Colon (tissue), 2 donors: ENCODE measurements at regions not wholly inside any gene's neighbourhood (a gene's known extent, or its start where the extent isn't known, plus 50 kb on each side); places are given as distances from the start of the nearest gene placed in this dataset.

Source experiments
- FAIRE-seq: peaks from 2 replicates; lab custom pipeline; 2012; peaks lifted over from hg19 to GRCh38; lab: Jason Lieb, UNC
- donor health status: control.
- donor health status: control.

DNA sequence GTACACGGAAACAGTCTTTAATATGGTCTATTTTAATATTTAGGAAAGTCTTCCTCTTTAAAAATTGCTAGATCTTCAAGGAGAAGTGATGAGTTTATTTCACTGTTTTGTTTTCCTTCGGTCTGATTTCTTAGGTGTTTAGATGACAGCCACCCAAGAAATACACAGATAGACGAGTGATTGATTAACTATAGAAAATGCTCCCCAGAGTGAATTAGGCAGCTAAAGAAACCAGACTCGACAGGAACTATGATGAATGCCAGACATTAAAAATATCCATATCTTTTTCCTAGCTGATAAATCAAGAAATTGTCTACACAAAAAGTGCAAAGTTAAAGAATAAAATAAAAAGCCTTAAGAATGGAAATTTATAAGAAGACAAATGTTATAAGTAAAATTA, 888.7 kb upstream of the CNTNAP5 start:
- FAIRE-seq: no peak

DNA sequence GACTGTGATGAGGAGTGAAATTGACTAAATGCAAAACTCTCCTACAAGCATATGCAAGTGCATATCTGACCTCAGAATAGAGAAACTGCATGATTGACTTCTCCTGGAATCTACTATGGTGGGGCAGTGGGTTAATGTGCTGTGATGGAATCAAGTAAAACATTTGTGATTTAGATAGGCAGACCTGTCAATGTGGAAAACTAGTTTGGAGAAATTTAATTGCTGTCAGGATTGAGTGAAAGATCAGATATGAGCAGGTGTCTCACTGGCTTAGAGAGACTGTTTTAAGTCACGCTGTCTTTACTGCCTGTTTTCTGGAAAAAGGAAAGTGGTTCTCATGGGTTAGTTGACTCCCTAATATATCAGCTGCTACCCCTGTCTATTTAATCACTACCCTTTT, 881.0 kb upstream of the CNTNAP5 start:
- FAIRE-seq: no peak

DNA sequence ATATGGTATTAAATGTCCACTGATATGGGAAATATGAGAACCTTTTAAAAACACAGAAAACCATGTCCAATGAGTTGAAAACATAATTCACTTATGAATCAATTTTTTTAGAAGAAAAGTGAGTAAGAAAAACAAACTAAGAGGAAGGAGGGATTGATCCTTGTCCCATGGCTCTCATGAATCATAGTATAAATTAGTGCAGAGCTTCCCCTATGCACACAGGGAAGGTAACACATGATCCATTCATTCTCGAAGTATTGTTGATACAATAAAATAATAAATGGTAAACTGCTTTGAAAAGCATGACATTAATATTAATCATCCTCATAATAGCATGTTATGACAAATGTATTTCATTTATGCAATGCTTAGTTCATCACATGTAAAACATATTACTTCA, 872.0 kb upstream of the CNTNAP5 start:
- no peak for FAIRE-seq

DNA sequence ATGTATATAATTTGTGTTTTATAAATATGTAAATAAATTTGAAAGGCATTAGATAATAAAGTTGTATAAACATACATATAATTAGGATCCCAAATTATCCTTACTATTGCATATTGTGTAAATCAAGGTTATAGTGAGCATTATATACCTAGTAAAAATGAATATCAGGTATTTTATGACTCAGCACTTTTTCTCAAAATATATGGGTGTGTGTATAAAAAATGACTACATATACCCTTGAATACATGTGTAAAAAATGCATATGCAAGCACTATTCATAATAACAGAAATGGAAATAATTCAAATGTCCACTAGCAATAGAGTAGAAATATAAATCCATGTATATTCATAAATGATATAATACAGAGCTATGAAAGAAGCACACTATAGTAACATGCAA, 870.9 kb upstream of the CNTNAP5 start:
- no peak for FAIRE-seq

DNA sequence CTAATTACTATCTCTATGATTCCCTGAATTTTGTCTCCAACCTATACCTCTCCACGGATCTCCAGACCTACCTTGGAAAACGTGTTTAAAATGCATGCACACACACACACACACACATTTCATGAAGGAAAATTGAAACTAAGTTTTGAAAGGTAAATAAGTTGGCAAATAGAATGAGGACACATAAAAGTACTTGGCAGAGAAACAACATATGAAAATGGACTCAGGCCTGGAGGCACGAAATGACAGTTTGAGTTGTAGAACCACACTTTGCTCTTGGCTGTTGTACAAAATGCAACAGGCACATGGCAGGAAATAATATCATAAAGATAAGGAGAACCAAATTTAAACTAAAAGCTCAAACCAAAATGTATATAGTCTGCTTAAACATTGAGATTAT, 868.1 kb upstream of the CNTNAP5 start:
- no peak for FAIRE-seq

DNA sequence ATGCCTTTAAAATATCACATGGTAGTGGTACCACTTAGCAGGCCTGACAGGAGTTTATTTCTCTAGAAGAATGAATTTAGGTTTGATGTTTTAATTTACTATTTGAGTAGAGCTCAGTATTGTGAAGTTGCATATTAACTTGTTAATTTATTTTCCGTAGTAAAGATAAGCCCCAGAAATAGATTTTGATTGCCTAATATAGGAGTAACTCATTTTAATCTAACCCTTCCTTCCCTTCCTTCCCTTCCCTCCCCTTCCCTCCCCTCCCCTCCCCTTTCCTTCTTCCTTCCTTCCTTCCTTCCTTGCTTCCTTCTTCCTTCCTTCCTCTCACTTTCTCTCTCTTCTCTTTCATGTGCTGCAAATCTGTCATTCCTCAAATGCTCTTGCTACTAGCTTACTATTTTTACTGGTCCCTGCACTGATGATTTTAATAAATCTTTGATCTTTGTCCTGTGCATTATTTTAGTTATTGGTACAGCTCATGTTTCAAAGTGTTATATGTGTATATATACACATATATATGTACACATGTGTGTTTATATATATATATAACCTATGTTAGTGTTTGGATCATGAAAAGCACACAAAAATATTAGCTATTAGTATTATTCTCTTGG, 862.6 kb upstream of the CNTNAP5 start:
- FAIRE-seq: no peak

DNA sequence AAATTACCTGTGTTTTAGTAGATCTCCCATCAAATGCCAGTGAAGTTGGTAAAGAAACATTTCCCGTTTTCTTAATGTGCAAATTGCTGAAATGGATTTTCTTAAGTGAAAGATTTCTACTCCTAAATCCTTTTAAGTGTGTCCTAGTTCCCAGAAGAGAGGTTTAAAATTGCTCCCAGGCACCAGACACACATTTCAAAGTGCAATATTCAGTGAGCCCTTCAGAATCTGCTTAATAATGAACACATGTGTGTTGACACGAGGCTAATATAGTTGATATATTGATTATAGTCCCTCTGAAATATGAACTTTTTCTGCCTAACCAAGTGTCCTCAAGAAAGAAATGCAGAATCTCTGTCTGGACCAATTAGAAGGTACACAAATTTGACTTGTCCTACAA, 861.7 kb upstream of the CNTNAP5 start:
- FAIRE-seq: no peak

DNA sequence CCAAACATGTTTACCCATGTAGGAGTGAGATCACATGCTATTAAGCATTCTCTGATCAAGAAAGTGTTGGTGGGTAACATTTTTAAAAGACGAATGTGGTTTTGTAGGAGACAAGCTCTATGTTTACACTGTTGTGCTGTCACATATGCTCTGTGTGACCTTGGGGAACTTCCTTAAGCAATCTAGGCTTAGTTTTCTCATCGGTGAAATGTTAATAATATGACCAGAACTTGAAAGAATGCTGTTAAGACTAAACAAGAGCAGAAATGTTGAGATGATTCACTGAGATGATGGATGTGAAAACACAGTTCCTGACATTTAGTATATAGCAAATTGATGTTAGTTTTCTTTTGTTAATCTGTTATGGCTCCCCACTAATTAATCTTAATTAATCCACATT, 860.9 kb upstream of the CNTNAP5 start:
- no peak for FAIRE-seq

DNA sequence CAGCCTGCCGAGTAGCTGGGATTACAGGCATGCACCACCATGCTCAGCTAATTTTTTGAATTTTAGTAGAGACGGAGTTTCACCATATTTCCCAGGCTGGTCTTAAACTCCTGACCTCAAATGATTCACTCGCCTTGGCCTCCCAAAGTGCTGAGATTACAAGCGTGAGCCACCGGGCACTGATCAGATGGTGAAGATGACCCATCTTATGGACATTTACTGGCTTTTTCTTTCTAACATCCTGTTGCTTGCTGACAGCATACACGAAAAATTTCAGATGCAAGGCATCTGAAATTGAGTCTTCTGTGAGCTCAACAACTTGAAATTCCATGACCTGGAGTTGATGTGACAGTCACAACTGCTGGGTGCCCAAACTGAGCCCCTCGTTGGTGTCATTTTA, 859.5 kb upstream of the CNTNAP5 start:
- FAIRE-seq: no peak

DNA sequence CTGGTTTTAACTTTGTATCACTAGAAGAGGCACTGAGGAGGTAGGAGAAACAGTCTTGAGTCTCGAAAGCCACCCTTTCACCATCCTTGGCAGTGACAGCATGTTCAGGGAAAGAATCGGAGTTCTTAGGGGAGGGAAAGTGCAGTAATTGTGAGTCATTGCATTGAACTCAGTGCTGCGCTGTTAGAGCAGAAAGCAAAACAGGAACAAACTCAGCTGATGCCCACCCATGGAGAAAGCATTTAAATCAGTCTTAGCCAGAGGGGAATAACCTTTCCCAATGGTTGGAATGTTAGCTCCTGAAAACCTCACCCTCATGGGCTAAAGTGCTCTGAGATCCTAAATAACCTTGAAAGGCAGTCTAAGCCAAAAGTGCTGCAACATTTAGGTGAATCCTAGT, 845.6 kb upstream of the CNTNAP5 start:
- no peak for FAIRE-seq

DNA sequence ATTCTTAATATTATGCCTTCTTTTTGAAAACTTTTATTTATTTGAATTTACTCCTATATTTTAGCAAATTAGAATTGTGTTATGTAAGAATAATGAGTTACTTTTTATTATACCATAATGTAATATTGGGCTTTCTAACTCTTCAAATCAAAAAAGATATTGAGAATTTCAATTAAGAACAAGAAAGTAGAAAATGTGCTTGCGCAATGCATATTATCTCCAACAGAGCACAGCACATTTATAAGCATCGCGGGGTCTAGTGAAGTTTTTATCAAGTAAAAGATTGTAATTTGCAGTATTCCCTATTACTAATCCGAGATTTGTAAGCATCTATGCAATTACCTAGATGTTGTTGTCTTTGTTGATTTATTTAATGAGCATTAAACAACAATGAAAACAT, 829.1 kb upstream of the CNTNAP5 start:
- no peak for FAIRE-seq

DNA sequence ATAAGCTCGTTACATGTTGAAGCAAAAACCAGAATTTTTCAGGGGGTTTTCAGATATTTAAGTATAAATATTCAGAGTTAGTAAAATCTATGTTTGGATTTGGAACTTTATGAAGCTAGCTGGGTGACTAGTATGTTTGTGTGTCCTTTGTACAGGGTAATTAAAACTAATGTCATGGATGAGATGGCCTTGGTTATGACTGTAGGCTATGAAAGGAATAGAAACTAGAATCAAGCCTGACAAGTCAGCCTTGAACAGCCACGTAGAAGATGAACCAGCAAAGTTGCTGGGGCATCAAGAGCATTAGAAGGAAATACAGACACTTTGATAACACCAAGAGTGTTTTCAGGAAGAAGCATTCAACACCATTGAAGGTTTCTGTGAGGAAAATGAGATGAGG, 825.1 kb upstream of the CNTNAP5 start:
- no peak for FAIRE-seq

DNA sequence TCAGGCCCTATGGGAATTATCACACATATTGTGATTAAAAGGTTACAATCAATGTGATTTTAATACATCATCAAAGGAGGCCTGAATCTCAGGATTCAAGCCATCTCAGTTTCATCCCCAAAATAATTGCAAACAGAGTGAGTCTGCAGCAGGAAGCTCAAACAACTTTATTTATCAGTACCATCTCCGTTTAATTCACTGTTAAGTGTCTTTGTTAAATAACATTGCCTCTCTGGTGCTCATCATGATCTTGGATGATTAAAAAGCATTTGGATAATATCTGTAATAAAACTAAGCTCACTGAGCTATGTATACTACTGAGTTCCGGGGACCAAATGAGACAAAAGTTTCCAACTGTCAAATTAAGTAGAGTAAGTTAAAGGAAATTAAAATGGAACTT, 817.8 kb upstream of the CNTNAP5 start:
- no peak for FAIRE-seq

DNA sequence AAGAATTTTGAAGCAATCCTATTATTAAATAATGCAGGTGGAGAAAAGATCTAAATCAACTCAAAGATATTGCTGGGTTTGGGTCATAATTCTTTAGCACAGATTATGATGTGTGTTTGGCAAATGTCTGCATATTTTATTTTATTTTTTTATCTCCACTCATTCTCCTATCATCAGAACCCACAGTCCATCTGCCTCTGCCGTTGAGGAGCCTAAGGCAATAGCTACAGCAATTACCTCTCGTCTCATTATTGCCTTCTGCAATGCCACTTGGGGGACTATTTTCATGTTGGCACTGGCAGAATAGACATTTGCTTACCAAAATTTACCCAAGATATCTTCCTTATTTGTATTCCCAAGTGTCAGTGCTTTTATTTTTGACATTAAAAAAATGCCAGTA, 815.9 kb upstream of the CNTNAP5 start:
- no peak for FAIRE-seq

DNA sequence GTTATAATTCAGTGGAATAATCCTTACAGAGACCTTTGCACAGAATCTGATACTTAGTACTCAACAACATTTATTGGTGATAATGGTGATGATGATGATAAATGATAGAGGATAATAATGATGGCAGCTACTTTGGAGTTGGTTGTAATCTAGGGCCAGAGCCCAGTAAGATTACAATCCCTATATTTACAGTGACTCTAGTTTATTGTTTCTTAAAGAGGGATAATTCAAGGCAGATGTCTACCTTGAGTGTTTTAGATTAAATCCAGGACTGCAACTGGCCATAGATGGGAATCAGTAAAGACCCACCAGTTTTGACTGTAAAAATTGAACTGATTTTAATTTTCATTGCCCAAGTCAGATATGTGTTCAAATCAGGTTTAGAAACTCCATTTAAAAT, 813.9 kb upstream of the CNTNAP5 start:
- no peak for FAIRE-seq

DNA sequence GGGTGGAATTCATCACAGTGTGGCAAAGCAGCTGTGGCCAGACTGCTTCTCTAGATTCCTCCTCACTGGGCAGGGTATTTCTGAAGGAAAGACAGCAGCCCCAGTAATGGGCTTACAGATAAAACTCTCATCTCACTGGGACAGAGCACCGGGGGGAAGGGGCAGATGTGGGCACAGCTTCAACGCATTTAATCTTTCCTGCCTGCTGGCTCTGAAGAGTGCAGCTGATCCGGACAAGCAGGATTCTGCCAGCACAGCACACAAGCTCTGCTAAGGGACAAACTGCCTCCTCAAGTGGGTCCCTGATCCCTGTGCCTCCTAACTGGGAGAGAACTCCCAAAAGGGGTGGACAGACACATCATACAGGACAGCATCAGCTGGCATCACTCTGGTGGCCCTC, 779.9 kb upstream of the CNTNAP5 start:
- FAIRE-seq: no peak

DNA sequence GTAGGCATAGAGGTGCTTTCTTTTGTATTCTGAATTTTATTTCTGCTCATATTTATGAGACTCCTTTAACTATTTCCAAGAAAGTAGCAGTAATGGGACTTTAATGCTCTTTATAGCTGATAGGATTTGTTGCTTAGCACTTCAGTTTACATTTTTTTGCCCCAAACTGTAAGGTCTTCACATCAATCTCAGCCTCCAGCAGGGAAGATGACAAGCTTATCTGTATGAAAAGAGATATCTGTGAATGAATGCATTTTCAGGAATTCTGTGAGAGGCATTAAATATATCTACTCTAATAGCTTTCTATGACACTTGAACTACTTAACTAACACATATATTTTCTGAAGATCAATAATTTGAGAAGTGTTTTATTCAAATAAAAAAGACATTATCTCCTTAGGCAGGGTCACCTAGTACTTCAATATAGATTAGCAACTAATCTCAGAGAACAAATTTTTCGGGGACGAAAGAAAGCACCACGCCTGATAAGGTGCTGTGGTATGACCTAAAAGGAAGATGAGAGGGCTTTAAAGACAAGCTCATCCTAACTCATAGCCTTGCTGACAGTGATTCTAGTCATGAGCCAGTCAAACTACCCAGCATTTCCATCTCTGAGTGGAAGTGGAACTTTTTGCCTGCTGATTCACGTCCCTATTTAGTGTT, 766.1 kb upstream of the CNTNAP5 start:
- FAIRE-seq: no peak

DNA sequence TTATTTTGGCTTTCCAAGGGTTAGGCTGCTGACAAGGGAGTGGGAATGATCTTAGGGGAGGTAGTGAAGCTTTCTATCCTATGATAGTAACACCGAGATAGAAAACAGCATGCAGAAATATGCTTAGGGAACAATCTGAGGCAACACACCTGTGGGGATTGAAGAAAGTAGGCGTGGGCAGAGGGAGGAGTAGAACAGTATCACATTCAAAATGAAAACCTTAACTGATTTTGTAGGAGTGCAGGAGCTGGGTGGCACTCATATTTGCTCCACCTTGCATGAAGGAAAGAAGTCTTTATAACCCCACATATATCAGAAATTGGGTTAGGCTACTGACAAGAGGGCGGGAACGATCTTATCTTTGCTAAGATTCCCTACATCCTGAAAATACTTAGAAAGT, 762.2 kb upstream of the CNTNAP5 start:
- no peak for FAIRE-seq

DNA sequence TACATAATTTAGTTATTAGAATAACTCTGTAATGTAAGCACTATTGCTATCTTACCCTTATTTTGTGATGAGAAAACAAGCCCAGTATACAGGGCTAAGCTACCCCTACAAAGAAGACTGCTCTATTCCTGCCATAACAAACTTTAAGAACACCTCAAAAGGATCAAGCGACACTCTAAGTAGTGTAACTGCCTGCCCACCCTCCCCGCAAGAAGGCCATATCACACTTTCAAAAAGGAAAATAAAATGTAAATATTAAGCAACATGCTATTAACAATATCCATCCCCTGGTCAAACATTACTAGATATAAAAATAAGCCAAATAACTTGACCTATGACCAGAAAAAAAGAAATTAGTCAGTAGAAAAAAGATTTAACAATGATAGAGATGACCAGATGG, 741.7 kb upstream of the CNTNAP5 start:
- FAIRE-seq: no peak

DNA sequence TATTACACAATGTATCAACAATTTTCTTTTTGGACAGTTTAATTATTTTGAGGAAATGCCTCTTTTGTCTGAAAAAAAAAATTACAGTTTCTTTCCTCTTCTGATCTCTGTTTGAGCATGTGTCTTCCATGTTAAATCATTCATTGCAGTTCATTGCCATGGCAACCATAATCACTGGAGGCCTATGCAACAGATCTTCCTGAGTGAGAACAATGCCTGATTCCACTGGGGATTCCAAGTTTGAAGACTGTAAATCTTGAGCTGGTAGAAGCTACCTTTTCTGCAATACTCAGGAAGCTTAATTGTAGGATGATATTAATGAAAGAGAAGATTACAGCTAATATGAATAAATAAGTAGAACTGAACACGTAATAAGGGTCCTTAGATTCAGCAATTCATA, 721.4 kb upstream of the CNTNAP5 start:
- FAIRE-seq: no peak
